Activated CD4-positive, alpha-beta T cell treated with anti-CD3 and anti-CD28 coated beads for 48 hours (primary cell): ENCODE measurements at regions not wholly inside any gene's neighbourhood (a gene's known extent, or its start where the extent isn't known, plus 50 kb on each side); places are given as distances from the start of the nearest gene placed in this dataset.

Source experiments
- DNase-seq: peaks from one replicate; pipeline ENCODE4 v3.0.0-alpha.2; 2020

DNA sequence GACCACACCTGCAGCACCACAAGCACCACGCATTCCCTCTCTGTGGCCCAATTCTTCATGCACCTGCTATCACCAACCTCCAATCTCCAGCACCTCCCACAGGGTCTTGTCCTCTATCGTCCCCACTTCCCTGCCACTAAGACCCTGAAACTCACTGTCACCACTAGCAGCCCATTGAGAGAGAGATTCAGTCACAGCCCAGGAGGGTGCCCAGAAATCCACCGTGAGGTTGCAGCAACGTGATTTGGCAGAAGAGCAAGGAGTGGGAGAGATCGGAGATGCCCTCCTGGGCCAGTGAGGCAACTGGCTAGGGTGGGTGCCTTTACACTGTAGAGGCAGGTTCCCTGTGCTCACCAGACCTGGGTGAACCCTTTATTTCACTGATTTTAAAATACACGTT lies 90.1 kb downstream of the ANKRD60 start:
- DNase-seq, result no peak

DNA sequence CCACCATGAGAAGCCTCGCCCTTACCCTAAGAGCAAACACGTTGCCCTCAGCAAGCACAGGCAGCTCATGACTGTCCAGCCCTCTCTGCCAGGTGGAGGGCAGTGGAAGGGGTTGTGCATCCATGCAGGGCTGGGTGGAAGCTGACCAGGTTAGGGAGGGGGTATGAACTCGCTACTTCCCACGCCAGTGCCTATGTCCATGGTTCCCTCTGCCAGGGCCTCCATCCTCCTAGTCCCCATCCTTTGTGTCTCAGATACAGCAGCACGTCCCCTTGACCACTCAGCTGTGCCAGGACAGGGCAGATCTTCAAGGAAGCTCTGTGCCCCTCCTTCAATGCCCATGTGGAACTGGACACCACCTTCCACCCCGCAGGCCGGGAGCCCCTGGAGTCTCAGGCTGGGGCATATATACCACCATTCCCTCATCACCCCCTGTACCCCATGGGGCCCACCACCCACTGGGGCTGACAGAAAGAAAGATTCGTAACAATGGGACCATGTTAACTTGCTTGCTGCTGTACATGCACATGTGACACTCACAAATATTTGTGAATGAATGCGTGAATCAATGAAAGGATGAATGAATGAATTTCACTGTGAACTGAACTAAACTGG lies 90.7 kb downstream of the ANKRD60 start:
- no peak for DNase-seq

DNA sequence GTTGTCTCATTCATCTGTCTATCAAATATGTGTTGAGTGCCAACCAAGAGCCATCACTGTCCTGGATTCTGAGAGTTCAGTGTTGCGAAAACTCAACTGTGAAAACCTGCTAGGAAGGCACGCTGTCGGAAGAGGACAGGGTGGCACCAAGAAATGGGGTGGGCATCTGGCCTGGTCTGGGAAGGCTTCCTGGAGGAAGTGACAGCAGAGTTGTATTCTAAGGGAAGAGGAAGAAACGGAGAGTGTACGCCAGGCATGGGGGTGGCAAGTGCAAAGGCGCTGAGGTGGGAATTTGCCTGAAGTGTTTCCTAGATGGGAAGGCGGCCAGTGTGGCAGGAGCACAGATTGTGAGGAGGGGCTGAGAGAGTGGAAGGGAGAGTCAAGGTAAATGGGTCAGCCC lies 91.2 kb downstream of the ANKRD60 start:
- no peak for DNase-seq

DNA sequence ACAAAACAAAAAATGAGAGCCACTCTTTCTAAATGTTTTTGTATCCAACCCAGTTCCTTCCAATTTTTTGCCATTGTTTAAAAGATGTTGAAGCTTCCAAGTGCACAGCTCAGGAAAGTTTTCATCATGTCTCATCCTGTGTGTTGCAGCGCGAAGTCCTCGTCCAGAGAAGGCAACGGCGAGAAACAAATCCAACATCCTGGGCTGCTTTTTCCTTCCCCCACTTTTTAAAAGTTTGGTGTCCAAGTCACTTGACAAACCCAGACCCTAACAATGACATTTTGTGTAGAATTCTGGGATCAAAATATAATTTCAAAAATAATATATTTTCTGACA lies 92.3 kb downstream of the ANKRD60 start:
- DNase-seq, result no peak

DNA sequence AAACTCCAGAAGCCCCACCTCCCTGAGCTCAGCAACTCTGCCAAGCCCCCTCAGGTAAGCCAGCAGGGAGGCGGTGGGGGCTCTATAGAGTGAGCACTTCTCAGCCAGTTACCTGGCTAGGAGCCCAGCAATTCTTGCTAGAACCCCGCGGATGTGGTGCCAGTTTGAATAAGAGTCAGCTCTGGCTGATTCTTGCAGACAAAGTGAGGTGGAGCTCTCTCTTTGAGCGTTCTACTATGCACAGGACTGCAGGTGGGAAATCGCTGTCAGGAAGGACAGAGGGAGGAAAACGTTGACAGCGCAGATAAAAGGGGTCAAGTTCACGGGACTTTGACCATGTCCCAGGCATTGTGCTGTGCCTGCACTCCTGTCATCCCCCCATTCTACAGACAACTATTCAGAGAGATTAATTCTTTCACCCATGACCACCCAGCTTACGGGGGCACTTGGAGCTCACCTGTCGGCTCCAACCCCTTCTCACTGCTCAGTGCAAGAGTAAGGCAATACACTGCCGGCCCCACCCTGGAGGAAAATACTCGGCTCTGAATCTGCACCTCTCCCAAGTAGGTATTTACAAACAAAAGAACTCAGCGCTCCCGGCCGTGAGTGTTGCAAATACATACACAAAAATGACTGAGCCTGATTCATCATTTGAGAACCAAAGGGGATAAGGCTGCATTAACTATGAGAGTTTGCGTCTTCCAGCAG lies 92.9 kb downstream of the ANKRD60 start:
- no peak for DNase-seq

DNA sequence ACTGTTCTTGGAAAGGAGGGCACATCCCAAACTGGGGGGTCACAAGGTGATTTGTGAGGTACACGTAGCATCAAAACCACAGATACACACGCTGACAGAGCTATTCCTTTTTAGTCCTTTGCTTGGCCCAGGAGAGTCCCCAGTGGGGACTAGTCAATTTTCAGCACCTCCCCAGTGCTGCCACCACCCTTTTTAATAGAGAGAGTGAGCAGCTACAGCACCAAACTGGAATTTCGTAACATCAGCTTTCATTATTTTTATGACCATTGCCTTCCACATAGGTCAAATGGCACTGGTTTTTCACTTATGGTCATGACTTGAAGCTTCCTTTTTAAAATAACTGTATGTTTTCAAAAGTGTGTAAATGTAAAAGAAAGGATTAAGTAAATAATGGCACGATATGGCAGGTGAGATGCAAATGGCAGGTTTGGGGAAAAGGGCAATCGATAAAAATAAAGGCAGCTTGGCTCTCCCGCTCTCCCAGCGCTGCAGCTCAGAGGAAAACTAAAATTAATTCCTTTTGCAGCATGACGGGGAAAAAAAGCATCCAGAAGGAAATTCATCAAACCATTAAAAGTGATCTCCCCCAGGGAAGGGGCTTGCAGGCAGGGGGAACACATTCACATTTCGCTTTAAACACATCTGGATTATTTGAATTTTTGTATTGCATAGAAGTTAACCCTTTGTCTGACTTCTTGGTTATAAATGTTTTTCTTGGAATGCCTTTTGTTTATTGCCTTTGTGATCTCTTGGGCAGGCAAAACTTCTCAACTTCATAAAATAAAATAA lies 95.2 kb downstream of the ANKRD60 start:
- DNase-seq, result no peak

DNA sequence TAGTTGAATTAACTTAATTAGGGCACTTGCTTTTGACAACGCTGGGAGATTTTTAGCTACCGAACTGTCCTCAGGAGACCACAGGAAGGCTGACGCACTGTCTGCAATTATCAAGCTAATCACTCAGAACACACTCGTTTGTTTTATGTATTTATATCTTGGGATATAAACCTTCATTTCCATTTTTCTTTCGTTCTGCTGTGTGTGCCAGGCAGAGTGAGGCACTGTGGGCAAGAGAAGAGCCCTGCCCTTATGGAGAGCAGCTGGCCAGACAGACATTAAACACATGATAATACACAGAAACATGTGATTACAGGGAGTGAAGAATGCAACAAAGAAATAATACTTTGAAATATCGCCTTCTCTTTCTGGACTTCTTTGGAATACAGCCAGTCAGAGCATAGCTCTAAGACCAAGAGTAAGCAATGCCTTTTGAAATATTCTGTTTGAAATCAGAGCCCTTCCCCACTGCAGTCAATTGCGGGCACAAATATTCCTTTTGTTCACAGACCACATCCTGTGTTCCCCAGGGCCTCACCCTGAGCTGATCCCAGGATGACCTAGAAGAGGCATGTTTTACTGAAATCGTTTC lies 96.8 kb downstream of the ANKRD60 start:
- no peak for DNase-seq

DNA sequence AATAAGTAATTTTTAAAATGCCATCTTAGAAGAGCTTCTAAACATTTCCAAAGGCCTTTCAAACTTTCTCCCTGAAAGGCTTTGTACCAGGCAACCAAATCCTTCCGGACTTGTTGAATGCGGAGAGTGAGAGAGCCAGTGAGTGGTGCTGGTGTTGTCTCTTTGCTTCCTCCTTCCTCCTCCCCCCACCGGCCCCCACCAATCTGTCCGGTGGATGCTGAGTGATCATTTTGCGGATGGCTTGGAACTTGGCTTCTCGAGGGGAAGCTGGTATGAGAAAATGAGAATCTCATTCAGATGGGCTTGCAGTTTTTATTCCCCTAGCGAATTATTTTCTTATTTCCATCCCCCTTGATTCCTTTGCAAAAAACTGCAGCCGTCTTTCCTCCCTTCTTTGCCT lies 97.3 kb downstream of the ANKRD60 start:
- DNase-seq, result no peak

DNA sequence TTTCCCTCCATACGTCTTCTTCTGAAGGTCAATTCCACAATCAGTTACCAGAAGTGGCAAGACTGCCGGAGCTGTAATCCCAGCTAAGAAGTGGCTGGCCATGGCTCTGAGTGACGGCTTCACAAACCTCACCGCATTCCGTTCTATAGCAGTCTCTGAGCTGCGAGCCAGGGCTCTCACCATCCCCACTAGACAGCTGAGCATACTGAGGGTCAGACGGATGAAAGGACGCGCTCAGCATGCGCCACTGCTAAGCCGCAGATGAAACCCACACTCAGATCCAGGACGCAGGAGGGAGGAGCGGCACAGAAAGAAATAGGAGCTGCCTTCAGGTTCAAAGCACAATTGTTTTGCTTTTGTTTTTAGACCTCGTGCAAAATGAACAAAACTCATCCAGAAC lies 97.9 kb downstream of the ANKRD60 start:
- DNase-seq, result no peak

DNA sequence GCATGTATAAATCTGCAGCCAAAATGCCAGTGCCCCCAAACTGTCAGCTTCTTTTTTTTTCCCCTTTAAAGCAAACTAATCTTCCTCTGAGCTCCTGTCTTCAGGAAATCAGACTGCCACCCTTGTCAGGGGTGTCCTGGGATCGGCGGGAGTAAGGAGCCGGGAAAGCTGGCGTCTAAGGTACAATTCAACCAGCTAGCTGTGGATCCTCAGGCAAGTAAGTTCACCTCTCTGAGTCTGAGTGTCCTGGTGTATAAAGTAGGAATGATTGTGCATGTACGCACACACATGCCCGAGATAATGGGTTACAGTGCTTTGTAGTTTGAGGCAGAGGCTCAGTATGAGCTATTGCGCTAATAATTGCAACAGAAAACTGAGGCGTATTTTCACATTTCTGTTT lies 98.3 kb downstream of the ANKRD60 start:
- no peak for DNase-seq

DNA sequence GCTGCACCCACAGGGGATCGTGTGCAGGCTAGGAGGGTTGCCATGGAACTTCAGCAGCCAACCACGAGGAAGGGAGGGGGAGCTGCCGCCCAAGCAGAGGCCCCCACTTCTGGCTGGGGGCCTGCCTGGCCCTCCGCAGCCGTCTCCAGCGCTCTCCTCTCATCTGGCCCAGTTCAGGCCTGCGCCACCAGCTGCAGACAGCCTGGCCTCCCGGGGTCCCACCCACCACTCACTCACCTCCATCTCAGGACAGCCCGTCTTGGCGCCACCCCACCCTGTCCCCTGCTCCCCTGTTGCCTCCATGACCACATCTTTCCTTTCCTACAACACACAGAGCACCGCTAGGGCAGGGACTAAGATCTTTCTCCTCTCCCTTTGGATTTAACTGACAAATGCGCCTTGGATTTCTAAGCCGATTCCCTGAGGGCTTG lies 98.7 kb downstream of the ANKRD60 start:
- no peak for DNase-seq

DNA sequence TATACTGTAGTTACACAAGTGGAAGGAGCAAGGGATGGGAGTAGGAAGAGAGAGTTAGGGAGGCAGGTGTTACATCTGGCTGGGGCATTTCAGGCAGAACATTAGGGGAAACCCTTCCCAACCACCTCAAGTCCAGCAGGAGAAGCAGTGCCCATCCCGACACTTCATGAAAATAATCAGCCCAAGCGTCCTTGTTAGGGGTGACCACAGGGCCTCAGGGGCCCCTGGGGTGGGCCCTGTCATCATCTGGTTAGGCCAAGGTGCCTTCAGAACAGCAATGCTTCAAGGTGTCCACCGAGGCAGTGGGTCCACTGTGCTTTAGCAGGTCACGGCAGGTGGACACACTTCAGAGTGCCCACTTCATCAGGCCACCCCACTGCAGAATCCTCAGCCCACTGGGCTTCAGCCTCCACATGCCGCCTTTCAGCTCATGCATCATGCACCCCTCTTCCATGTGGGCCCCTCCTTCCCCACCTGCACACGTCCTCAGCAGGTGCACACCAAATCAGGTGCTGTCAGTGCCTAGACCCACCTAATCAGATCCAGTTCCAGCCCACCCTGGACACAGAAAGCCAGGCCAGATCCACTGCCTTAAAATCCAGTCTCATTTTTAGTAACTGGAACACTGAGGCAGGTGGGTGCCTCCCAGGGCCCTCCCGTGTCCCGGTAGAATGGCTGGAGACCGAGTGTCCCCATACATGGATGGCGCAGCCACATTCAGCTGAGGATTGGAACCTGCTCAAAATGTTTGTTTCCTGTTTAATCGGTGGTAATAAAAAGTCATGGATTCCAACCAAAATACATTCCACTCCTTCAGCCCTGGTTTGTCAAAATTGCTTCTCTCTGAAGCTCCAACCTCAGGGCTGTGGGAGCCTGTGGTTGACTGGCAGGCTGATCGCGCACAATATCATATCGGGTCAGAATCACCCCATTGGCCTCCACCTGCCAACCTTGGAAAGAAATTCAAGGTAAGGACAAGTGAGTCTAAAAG lies 99.5 kb downstream of the ANKRD60 start:
- no peak for DNase-seq

DNA sequence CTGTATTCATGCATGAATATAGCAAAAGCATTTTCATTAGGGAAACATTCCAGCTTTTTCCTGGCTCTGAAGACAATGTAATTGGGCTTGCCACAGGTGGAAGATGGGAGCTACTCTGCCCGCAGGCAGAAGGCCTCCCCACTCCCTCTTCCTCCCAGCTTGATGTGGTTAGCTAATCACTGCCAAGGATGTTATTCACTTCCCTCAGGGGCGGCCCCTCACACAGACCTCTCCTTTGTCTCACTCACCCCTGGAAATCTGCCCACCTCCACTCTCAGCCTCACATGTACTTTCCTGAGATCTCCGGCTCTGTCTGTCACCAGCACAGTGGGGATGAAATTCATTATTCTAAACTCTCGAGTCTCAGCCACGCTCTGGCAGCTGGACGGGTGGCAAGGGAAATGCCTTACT lies 100.7 kb downstream of the ANKRD60 start:
- peak; percentile 26 for DNase-seq

DNA sequence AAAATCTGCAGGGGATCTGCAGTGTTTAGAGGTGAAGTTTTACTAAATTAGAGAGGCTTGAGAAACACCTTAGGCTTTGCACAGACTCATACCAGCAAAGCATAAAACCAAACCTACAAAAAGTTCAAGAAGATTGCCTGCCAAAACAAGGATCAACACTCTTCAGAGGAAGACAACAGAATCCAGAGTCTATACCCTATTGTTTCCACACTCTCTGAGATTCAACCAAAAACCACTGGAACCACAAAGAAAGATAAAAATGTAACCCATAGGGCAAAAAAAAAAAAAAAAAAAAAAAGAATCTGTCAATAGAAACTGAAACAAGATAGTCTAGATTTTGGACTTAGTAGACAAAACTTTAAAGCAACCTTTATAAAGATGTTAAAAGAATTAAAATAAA lies 102.7 kb downstream of the ANKRD60 start:
- DNase-seq, result no peak

DNA sequence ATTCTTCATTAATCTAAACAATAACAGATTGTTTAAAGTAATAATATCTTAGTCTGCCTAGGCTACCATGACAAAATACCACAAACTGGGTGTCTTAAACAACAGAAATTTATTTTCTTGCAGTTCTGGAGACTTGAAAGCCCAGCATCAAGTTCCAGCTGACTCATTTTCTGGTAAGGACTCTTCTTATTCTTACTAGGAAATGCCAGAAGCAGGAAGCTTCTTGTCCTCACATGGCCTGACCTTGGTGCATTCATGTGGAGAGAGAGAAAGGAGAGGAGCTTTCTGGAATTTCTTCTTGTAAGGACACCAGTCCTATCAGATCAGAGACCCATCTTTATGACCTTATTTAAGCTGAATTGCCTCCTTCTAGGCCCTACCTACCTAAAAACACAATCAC lies 110.5 kb downstream of the ANKRD60 start:
- DNase-seq, result no peak

DNA sequence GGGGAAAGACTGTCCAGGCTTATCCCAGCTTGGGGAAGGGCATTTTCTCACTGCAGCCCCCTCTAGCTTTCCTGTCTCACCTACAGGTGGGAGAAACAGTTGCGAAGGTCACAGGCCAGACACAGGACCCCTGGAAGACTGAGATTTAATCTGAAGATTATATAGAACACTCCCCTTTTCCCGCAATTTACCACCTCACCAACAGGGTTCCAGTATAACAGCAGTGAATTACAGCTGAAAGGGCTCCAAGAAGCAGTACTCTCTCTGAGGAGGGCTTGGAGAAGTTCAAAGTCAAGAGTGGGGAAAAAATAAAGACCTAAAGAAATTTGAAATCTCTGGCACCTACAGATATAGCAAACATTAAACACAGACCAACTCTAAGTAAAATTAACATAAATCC lies 111.9 kb downstream of the ANKRD60 start:
- DNase-seq, result no peak

DNA sequence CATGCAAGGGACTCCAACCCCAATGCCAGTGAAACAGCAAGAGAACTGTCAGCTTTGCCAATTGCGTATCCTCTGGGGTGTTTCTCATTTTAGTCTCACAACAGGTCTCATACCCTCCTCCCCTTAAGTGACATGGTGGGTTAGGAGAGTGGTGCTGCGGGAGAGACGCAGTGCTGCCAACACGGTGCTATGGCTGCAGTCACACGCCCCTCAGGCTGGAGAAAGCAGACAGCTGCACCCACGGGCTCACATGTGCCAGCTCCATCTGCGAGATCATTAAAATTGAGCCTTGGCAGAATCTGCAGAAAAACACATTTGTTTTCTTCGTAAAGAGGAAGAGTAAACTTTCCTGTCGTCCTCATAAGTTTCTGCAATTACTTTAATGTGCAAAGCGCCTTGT lies 114.7 kb downstream of the ANKRD60 start:
- DNase-seq, result no peak

DNA sequence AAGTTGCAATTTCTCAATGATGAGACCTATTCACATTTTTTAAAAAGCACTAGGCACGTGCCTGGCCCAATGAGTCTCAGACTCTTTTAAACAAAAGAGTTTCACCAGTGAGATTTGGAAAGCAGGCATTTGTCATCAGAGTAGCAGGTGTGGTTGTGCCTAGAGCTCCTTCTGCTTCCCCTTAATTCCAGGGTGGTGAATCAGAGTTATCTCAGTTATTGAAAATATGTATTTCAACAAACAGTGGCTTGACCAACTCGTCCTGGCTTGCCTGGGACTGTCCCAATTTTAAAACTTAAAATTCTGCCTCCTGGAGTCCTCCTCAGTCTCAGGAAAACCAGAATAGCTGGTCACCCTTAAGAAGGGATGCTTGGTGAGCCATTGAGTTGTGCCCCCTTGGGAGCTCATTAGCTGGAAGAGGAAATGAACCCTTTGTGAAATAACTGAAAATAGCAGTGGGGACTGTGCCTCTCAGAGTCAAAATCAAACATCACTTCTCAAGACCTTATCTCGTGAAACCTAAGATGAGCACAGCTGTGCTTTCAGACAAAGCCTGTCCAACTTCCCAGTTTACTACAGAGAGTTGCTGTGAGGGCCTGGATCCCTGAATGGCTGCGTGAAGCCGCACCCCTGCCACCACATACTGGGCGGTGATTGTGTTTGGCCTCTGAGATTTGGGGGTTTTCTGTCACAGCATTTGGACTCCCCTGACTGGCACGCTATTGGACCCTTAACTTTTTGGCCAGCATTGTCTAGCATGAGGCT lies 116.3 kb downstream of the ANKRD60 start:
- no peak for DNase-seq

DNA sequence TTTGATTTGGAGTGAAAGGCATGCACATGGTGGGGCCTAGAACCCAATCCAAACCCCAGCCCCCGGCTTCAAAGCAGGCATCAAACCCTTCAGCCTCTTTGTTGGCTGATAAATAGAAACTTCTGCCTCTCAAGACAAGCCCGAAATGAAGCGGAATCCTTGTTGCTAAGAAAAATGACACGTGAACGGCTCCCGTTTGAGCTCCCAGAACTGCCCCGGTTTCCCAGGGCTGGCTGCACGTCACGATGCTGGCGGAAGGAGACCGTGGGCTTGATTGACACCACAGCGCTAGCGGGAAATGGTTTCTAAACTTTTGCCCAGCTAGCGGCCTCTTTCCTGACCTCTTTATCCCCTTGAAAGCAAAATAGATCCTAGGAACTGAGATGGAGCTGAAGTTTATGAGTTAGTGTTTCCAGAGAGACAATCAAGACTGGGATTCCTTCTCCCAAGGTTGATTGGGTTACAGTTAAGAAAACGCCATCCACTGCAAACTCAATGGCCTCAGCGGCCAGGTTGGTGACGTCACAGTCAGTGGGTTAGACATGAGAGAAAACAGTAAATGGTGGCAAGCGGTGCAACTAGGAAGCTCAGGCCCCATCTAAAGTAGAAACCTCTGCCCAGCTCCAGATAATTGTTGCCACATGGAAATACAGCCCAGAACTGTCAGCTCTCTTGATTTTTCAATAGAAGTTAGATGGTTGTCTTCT lies 117.0 kb downstream of the ANKRD60 start:
- DNase-seq, result no peak

DNA sequence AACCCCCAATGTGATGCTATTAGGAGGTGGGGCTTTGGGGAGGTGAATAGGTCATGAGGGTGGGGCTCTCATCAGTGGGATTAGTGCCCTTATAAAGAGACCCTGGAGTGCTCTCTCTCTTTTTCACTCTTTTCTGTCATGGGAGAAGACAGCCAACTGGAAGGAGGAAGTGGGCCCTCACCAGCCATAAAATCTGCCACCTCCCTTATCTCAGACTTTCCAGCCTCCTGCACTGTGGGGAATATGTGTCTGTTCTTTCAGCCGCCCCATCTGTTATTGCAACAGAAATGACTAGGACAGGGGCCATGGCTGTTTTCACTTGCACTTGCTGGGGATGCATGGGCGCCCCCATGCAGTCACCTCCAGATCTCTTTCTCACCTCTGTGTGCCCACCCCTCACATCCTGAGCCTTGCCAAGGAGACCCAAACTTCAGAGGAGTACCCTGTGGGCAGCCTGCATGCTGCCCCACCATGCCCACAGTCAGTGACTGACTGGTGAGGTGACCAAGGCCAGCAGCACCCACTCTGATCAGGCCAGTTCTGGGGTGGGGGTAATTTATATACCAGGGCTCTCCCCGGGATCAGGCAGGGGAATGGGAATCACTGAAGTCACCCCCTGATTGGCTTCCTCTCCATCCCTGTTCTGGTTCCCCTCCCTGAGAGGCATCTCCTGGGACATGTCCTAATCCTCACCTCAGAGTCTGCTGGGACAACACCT lies 118.4 kb downstream of the ANKRD60 start:
- DNase-seq, result no peak
